HG03159 (cell line): ENCODE measurements at regions not wholly inside any gene's neighbourhood (a gene's known extent, or its start where the extent isn't known, plus 50 kb on each side); places are given as distances from the start of the nearest gene placed in this dataset.
A peak's percentile ranks its signal among the peaks of the same experiment; 100 is the strongest.

Experiments used
- ATAC-seq: cut with Tn5 transposase; IDR thresholded peaks from one replicate; pipeline ENCODE4 v1.9.1; 2021; ENCODE audit warnings: mild to moderate bottlenecking, moderate library complexity; ENCODE audit not compliant: unreplicated experiment

- ATAC-seq: no peak
Measured at GRCh38 chr1:81452693-81453366, 347.9 kb upstream of the ADGRL2 start.

- no peak for ATAC-seq
Measured at GRCh38 chr1:81449786-81450185, 350.9 kb upstream of the ADGRL2 start.

- no peak for ATAC-seq
Measured at GRCh38 chr1:81446000-81446669, 354.6 kb upstream of the ADGRL2 start.

GRCh38 chr1:81443288-81443687, 357.4 kb upstream of the ADGRL2 start:
- no peak for ATAC-seq

- ATAC-seq: no peak
Measured at GRCh38 chr1:81439046-81439823, 361.5 kb upstream of the ADGRL2 start.

- ATAC-seq: peak; percentile 89
Measured at GRCh38 chr1:81437649-81438048, 363.1 kb upstream of the ADGRL2 start.

GRCh38 chr1:81437213-81437612, 363.5 kb upstream of the ADGRL2 start:
- ATAC-seq: no peak

- ATAC-seq: no peak
Measured at GRCh38 chr1:81435175-81435574, 365.6 kb upstream of the ADGRL2 start.

GRCh38 chr1:81433676-81434075, 367.1 kb upstream of the ADGRL2 start:
- ATAC-seq: no peak

GRCh38 chr1:81432654-81433109, 368.1 kb upstream of the ADGRL2 start:
- ATAC-seq: no peak

- no peak for ATAC-seq
Measured at GRCh38 chr1:81432059-81432458, 368.7 kb upstream of the ADGRL2 start.

GRCh38 chr1:81431624-81432000, 369.1 kb upstream of the ADGRL2 start:
- ATAC-seq: no peak

GRCh38 chr1:81430955-81431623, 369.6 kb upstream of the ADGRL2 start:
- no peak for ATAC-seq

GRCh38 chr1:81430236-81430938, 370.3 kb upstream of the ADGRL2 start:
- no peak for ATAC-seq

- ATAC-seq: no peak
Measured at GRCh38 chr1:81428998-81429397, 371.7 kb upstream of the ADGRL2 start.

- ATAC-seq: no peak
Measured at GRCh38 chr1:81424816-81425215, 375.9 kb upstream of the ADGRL2 start.

- ATAC-seq: no peak
Measured at GRCh38 chr1:81424061-81424460, 376.7 kb upstream of the ADGRL2 start.

GRCh38 chr1:81420760-81421159, 380.0 kb upstream of the ADGRL2 start:
- ATAC-seq: peak; percentile 79

- ATAC-seq: peak; percentile 93
Measured at GRCh38 chr1:81414488-81415015, 386.2 kb upstream of the ADGRL2 start.

GRCh38 chr1:81412954-81413353, 387.8 kb upstream of the ADGRL2 start:
- no peak for ATAC-seq
